ACC112 (cell line): ENCODE measurements at regions not wholly inside any gene's neighbourhood (a gene's known extent, or its start where the extent isn't known, plus 50 kb on each side); places are given as distances from the start of the nearest gene placed in this dataset.
A peak's percentile ranks its signal among the peaks of the same experiment; 100 is the strongest.

Experiments used
- H2AFZ ChIP-seq: fragments of 200-600 bp; sonication (generic); one replicate; pipeline ENCODE4 v1.6.0; 2017; ENCODE audit warnings: antibody characterized with exemption, low read length; ENCODE audit not compliant: unreplicated experiment
- H3K27ac ChIP-seq: fragments of 200-600 bp; sonication (generic); 2 replicates; pipeline ENCODE4 v1.5.1; 2014; ENCODE audit warnings: low read depth, mild to moderate bottlenecking, antibody characterized with exemption, low read length, moderate library complexity
- H3K27me3 ChIP-seq: fragments of 200-600 bp; sonication (generic); 2 replicates; pipeline ENCODE4 v1.6.1; 2014; ENCODE audit warnings: mild to moderate bottlenecking, antibody characterized with exemption, low read length, moderate library complexity, mixed read lengths; ENCODE audit not compliant: insufficient read depth
- H3K36me3 ChIP-seq: fragments of 200-600 bp; sonication (generic); 2 replicates; pipeline ENCODE4 v1.6.1; 2016; ENCODE audit warnings: mild to moderate bottlenecking, antibody characterized with exemption, low read length, moderate library complexity, mixed read lengths; ENCODE audit not compliant: insufficient read depth
- H3K4me1 ChIP-seq: fragments of 200-600 bp; sonication (generic); one replicate; pipeline ENCODE4 v1.6.1; 2016; ENCODE audit warnings: low read length, mixed read lengths; ENCODE audit not compliant: insufficient read depth, unreplicated experiment, control insufficient read depth
- H3K4me3 ChIP-seq: fragments of 200-600 bp; sonication (generic); 2 replicates; pipeline ENCODE4 v1.5.1; 2014; ENCODE audit warnings: mild to moderate bottlenecking, low read depth, low read length
- H3K79me2 ChIP-seq: fragments of 200-600 bp; sonication (generic); one replicate; pipeline ENCODE4 v1.6.0; 2016; ENCODE audit warnings: low read length; ENCODE audit not compliant: control insufficient read depth, unreplicated experiment, insufficient read depth

DNA sequence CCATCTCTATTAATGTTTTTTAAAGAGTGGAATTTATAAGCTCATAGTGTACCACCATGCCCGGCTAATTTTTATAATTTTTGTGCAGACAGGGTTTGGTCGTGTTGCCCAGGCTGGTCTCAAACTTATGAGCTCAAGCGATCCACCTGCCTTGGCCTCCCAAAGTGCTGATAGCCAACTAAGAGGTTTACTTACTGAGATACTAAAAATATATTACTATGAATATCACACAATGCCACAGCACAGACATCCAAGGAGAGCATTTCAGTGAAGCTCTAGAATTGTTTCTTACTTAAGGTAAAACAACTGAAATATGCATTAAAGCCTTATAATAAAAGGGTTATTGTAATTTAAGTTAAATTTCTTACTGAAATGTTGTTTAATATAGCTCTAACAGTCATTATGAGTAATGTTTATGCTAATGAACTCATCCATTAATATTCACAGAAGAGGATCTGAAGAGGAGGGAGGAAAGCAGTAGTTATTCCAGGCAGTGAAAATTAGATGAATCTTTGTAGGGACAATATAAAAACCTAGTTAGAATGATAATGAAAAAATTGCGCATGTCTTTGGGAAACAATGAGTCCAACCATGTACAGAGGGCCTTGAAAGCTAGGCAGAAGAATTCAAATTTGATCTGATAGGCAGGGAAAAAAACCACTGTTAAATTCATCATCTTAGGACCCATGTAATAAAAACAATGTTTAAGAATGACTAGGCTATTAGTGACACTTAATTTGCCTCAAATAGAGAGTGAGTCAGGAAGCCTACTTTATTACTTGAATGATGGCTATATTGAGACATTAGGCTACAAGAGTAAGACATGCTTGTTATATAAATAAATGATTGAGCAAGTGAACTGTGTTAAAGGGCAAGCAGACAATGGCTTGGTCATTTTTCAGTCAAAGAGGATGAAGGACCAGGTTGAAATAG, 99.2 kb downstream of the SLC41A2 start:
- no peaks in the 10 kb centered on the region for H3K79me2 ChIP-seq
- H3K36me3 ChIP-seq = no peaks in the 10 kb centered on the region
- H3K4me3 ChIP-seq = no peak overlapping the region
- H3K27me3 ChIP-seq = no peaks in the 10 kb centered on the region
- H3K4me1 ChIP-seq = peaks cover 20% of the 10 kb centered on the region
- H3K27ac ChIP-seq = peak overlapping the region; percentile 47
- H2AFZ ChIP-seq = no peak overlapping the region

DNA sequence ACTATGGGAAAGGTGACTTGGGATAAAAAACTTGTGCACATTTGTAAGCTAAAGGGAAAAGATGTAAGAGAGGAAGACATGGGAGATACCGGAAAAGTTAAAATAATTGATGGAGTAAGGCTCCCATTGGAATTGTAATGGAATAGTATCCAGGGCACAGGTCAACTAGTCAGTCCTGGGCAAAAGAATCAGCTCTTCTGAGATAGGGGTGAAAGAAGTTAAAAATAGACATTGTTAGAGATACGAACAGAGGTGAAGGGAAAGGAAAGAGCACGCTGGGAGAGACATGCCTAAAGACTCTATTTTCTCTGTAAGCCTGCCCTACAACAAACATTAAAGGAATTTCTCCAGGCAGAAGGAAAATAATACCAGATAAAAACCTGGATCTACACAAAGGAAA, 101.6 kb downstream of the SLC41A2 start:
- Histone ChIP-seq H3K79me2 (no peaks in the 10 kb centered on the region), H3K27me3 (no peaks in the 10 kb centered on the region), H3K4me1 (peaks cover 11% of the 10 kb centered on the region), H3K27ac (no peak overlapping the region), H3K4me3 (no peak overlapping the region), H3K36me3 (no peaks in the 10 kb centered on the region), H2AFZ (no peak overlapping the region)

DNA sequence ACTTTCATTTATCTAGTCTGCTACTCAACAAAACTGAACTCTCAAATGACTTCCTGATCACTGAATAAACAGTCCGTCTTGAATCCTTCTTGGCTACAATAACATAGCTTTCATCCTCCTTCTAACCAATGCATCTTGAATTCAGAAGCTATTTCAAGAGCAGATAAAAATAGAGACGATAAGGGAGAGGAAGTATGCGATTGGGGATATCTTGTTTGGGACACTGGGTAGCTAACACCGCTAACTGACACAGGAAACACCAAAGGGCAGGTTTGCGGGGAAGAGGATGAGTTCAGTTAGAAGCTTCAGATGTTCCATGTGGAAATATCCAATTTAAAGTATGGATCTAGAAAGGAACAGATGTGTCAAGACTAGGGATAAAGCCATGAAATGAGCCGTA, 102.5 kb downstream of the SLC41A2 start:
- H3K36me3 ChIP-seq = no peaks in the 10 kb centered on the region
- peaks cover 11% of the 10 kb centered on the region for H3K4me1 ChIP-seq
- H2AFZ ChIP-seq = no peak overlapping the region
- H3K4me3 ChIP-seq = no peak overlapping the region
- H3K27me3 ChIP-seq = no peaks in the 10 kb centered on the region
- H3K27ac ChIP-seq = no peak overlapping the region
- no peaks in the 10 kb centered on the region for H3K79me2 ChIP-seq

DNA sequence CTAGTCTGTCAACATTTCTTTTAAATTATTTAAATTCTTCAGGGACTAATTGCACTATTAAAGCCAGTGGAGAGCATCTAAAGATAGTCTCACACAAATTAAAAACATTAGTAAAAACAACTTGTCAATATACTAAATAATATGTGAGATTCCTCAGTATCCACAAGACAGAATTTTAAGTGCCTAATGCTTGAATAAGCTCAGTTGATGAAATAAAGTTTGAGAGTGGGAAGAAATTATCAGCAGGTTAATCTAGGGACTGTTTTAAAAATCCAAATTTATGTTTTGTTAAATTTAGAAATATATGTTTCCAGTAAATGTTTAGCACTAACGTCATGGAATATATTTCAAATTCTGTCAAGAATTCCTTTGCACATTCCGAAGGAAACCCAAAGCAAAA, 105.2 kb downstream of the SLC41A2 start:
- H2AFZ ChIP-seq = no peak overlapping the region
- H3K36me3 ChIP-seq = no peaks in the 10 kb centered on the region

DNA sequence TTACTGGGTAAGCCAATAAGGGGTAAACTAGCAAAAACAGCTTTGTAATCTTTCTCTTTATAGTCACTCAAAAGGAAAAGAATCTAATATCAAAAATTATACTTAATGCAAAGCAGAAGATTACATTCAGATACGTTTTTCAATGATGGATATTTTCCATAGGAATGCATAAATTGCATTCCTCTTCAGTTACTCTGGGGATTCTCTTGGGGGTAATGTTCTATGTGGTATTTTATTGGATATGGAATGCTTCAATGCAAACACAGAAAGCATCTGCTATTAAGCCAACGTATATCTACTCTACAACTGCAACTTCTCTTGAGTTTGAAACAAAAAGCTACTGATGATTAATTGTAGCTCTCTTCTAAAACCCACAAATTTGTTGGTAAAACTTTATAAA, 106.0 kb downstream of the SLC41A2 start:
- no peak overlapping the region for H2AFZ ChIP-seq
- no peak overlapping the region for H3K27ac ChIP-seq
- H3K4me3 ChIP-seq = no peak overlapping the region

More for the DNA sequence above, 105.2 kb downstream of the SLC41A2 start:
- Histone ChIP-seq H3K27me3 (no peaks in the 10 kb centered on the region), H3K4me3 (no peak overlapping the region), H3K79me2 (no peaks in the 10 kb centered on the region), H3K4me1 (no peaks in the 10 kb centered on the region), H3K27ac (no peak overlapping the region)

DNA sequence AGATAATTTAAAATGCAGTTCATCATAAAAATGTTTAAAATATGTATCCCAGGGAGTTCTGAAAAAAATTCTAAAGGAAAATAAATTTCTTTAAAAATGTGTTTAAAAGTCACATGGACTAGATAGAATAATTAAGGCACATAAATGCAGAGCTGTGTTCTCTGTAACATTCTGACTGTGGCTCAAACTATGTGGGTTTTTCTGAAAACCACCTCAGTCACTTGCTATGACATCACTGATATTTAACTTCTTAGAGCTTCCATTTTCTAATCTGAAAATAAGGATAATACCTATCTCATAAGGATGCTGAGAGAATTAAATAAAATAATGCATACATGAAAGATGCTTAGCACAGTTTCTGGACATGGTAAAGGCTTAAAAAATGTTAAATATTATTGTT, 107.3 kb downstream of the SLC41A2 start:
- Histone ChIP-seq H3K27me3 (no peaks in the 10 kb centered on the region), H3K4me3 (no peak overlapping the region), H3K27ac (no peak overlapping the region), H3K36me3 (no peaks in the 10 kb centered on the region), H3K4me1 (peaks cover 10% of the 10 kb centered on the region), H3K79me2 (no peaks in the 10 kb centered on the region), H2AFZ (no peak overlapping the region)

More for the DNA sequence above, 106.0 kb downstream of the SLC41A2 start:
- Histone ChIP-seq H3K36me3 (no peaks in the 10 kb centered on the region), H3K27me3 (no peaks in the 10 kb centered on the region), H3K79me2 (no peaks in the 10 kb centered on the region), H3K4me1 (no peaks in the 10 kb centered on the region)

DNA sequence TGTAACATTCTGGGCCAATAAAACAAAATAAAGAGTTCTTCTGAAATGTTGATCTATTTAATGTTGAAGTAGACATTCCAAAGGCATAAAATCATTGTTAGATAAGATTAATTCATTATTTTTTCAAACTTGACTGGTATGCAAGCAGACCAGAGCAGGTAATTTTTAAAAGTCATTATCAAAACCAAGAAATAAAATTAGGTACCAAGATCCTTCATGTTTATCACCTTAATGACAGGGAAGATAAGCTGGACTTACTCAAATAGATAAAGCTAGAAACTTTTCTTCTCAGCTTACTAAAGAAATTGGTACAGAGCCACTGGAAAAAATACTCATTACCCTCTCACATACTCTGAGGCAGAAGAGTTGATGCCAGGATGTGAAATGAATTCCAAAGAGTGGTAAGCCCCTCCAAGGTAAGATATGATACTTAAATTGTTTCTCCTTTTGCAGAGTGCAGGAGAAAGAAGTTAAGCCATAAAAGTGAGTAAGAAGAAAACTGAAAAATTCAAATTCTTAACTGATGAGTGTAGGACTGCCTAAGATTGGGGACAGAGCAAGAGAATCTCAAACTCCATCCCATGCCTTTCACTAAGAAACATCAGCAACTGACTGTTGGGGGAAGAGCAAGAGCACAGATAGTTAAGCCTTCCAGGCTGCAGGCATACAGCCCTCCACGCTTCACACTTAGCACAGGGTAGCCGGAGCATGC, 111.9 kb downstream of the SLC41A2 start:
- no peaks in the 10 kb centered on the region for H3K27me3 ChIP-seq
- no peak overlapping the region for H2AFZ ChIP-seq
- H3K36me3 ChIP-seq = no peaks in the 10 kb centered on the region
- H3K4me1 ChIP-seq = peaks cover 14% of the 10 kb centered on the region
- H3K79me2 ChIP-seq = no peaks in the 10 kb centered on the region
- no peak overlapping the region for H3K27ac ChIP-seq
- no peak overlapping the region for H3K4me3 ChIP-seq

DNA sequence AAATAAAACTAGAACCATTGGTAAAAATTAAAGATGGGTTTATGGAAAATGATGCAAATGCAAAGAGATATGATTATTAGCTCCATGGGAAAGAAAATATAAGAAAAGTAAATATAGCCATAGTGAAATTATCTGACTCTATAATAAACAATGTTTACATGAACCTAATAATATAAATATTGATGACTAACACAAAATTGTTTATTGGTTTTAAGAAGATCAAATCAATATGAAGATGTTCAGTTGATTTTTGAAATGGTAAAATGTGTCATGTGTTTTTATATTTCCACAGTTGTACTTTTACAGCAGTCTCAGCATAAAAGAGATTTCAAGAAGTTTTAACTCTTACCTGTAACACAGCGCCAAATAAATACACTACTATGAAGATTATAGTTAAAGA, 114.0 kb downstream of the SLC41A2 start:
- H3K79me2 ChIP-seq = no peaks in the 10 kb centered on the region
- peaks cover 14% of the 10 kb centered on the region for H3K4me1 ChIP-seq
- no peak overlapping the region for H3K27ac ChIP-seq
- H3K27me3 ChIP-seq = no peaks in the 10 kb centered on the region
- no peaks in the 10 kb centered on the region for H3K36me3 ChIP-seq
- no peak overlapping the region for H2AFZ ChIP-seq
- H3K4me3 ChIP-seq = no peak overlapping the region

DNA sequence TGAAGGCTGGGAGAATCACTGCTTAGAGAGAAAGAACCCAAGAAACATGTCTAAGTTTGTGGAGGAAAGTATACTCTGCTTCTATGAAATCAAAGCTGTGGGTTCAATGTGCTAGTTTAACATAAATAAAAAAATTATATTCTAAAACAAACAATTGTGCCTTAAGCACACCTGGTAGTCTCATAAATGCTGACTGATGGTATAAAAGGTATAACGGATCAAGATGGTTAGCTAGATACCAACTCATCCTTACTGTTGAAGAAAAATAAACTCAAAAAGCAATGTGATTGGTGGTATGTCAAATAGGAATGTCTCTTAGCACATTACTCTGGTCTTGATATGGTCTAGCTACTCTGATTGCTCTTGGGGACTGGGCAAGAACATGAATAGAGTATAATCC, 117.8 kb downstream of the SLC41A2 start:
- H2AFZ ChIP-seq = no peak overlapping the region
- H3K4me1 ChIP-seq = no peaks in the 10 kb centered on the region
- H3K4me3 ChIP-seq = no peak overlapping the region
- H3K27ac ChIP-seq = no peak overlapping the region
- H3K79me2 ChIP-seq = no peaks in the 10 kb centered on the region
- no peaks in the 10 kb centered on the region for H3K36me3 ChIP-seq
- H3K27me3 ChIP-seq = no peaks in the 10 kb centered on the region

DNA sequence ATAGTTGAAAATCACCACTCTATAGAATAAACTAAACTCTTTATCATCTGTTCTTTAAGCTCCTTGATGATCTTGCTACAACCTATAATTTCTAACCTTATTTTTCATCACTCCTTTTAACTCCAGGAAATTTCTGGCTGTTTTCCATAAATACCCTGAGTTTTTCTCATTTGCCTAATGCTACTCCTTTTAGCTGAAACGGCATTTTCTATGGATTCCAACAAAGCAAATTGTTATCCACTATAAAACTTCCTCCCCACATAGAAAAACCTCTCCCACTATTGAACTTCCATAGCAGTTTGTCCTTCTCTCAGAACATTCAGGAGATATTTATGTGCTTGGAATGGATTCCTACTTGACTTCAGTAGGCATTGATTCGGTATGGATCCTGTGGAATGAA, 122.8 kb downstream of the SLC41A2 start:
- H2AFZ ChIP-seq = no peak overlapping the region
- H3K27me3 ChIP-seq = no peaks in the 10 kb centered on the region
- H3K79me2 ChIP-seq = no peaks in the 10 kb centered on the region
- H3K4me1 ChIP-seq = no peaks in the 10 kb centered on the region
- no peak overlapping the region for H3K4me3 ChIP-seq
- H3K36me3 ChIP-seq = no peaks in the 10 kb centered on the region
- no peak overlapping the region for H3K27ac ChIP-seq

DNA sequence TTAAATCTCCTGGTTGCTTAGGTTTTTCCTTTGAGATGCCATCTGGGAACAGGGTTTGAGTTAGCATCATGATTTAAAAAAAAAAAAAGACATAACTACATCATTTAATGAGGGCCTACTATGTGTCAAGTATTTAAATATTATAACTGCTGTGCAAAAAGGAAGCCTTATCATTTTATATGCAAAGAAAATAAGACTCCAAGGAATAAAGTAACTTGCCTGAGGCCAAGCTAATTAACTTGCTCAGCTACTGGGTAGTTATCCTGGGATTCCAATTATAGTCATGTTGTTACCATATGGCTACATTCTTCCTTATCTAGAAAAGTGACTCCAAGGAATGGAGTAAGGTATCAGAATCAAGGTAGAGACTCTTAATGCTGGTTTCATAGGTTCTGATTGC, 123.5 kb downstream of the SLC41A2 start:
- Histone ChIP-seq H2AFZ (no peak overlapping the region), H3K79me2 (no peaks in the 10 kb centered on the region), H3K27ac (no peak overlapping the region), H3K27me3 (no peaks in the 10 kb centered on the region), H3K4me3 (no peak overlapping the region), H3K4me1 (no peaks in the 10 kb centered on the region), H3K36me3 (no peaks in the 10 kb centered on the region)
